ENCODE measurements at regions not wholly inside any gene's neighbourhood (a gene's known extent, or its start where the extent isn't known, plus 50 kb on each side); places are given as distances from the start of the nearest gene placed in this dataset.
"Not testable (repeated sequence)": the region's sequence is repeated elsewhere in the genome, so short reads cannot be mapped to it uniquely, and the experiment has no call there.

GRCh38 chr11:92168936-92169335, 55.7 kb upstream of the FAT3 start:
- Histone ChIP-seq H3K27ac (ENCODE audit: low read depth, low read length) (no peak overlapping the region), H3K27me3 (ENCODE audit: insufficient read depth, low read length) (no peaks in the 10 kb centered on the region), H3K36me3 (ENCODE audit: insufficient read depth, low read length) (no peaks in the 10 kb centered on the region), H3K9me3 (ENCODE audit: control insufficient read depth in 1 of 2, low read length in 2 of 2) (no peaks in the 10 kb centered on the region), H3K4me1 (ENCODE audit: insufficient read depth, low read length) (no peaks in the 10 kb centered on the region), H3K4me3 (ENCODE audit: low read length in 2 of 2) (no peak overlapping the region)
- ChIA-PET POLR2A (ENCODE audit: partially characterized antibody) (no interaction called here), CTCF (ENCODE audit: partially characterized antibody) (no interaction called here)
- intact Hi-C loops (cut with micrococcal nuclease): no loop called here
- H3K4me1 Mint-ChIP-seq: peaks cover 0 to 1% (median 0%) of the 10 kb centered on the region in 4 donors
- peaks cover 0 to 8% (median 3%) of the 10 kb centered on the region in 8 donors for H3K9me3 Mint-ChIP-seq
- DNase-seq: no peak
- H3K36me3 Mint-ChIP-seq: no peaks in the 10 kb centered on the region
- no peak overlapping the region for H3K27ac Mint-ChIP-seq
- no peaks in the 10 kb centered on the region for H3K27me3 Mint-ChIP-seq
- no peak overlapping the region for H3K4me3 Mint-ChIP-seq

- Mint-ChIP-seq H3K4me1 (peaks cover 0 to 1% (median 0%) of the 10 kb centered on the region in 4 donors), H3K27me3 (no peaks in the 10 kb centered on the region), H3K4me3 (no peak overlapping the region), H3K27ac (no peak overlapping the region), H3K9me3 (peaks cover 0 to 8% (median 3%) of the 10 kb centered on the region in 8 donors), H3K36me3 (no peaks in the 10 kb centered on the region)
- intact Hi-C loops (cut with micrococcal nuclease): no loop called here
- no peaks in the 10 kb centered on the region for H3K27me3 ChIP-seq (ENCODE audit: insufficient read depth, low read length)
- no peak overlapping the region for H3K4me3 ChIP-seq (ENCODE audit: low read length in 2 of 2)
- H3K9me3 ChIP-seq (ENCODE audit: control insufficient read depth in 1 of 2, low read length in 2 of 2): no peaks in the 10 kb centered on the region
- no peak for DNase-seq
- no peaks in the 10 kb centered on the region for H3K36me3 ChIP-seq (ENCODE audit: insufficient read depth, low read length)
- CTCF ChIA-PET (ENCODE audit: partially characterized antibody): no interaction called here
- no peak overlapping the region for H3K27ac ChIP-seq (ENCODE audit: low read depth, low read length)
- POLR2A ChIA-PET (ENCODE audit: partially characterized antibody): no interaction called here
- H3K4me1 ChIP-seq (ENCODE audit: insufficient read depth, low read length): no peaks in the 10 kb centered on the region
Observed at GRCh38 chr11:92167571-92167970, 57.0 kb upstream of the FAT3 start.

- peaks cover 0 to 8% (median 3%) of the 10 kb centered on the region in 8 donors for H3K9me3 Mint-ChIP-seq
- H3K4me3 ChIP-seq (ENCODE audit: low read length in 2 of 2): no peak overlapping the region
- no peaks in the 10 kb centered on the region for H3K9me3 ChIP-seq (ENCODE audit: control insufficient read depth in 1 of 2, low read length in 2 of 2)
- ChIA-PET CTCF (ENCODE audit: partially characterized antibody) (no interaction called here), POLR2A (ENCODE audit: partially characterized antibody) (no interaction called here)
- DNase-seq: no peak
- H3K27ac Mint-ChIP-seq: no peak overlapping the region
- H3K4me3 Mint-ChIP-seq: no peak overlapping the region
- no peaks in the 10 kb centered on the region for H3K36me3 Mint-ChIP-seq
- H3K36me3 ChIP-seq (ENCODE audit: insufficient read depth, low read length): no peaks in the 10 kb centered on the region
- H3K4me1 ChIP-seq (ENCODE audit: insufficient read depth, low read length): no peaks in the 10 kb centered on the region
- H3K27ac ChIP-seq (ENCODE audit: low read depth, low read length): no peak overlapping the region
- intact Hi-C loops (cut with micrococcal nuclease): no loop called here
- no peaks in the 10 kb centered on the region for H3K27me3 ChIP-seq (ENCODE audit: insufficient read depth, low read length)
- H3K27me3 Mint-ChIP-seq: no peaks in the 10 kb centered on the region
- H3K4me1 Mint-ChIP-seq: peaks cover 0 to 1% (median 0%) of the 10 kb centered on the region in 4 donors
Observed at GRCh38 chr11:92166335-92166734, 58.3 kb upstream of the FAT3 start.

- H3K27me3 Mint-ChIP-seq: no peaks in the 10 kb centered on the region
- Histone ChIP-seq H3K27ac (ENCODE audit: low read depth, low read length) (no peak overlapping the region), H3K27me3 (ENCODE audit: insufficient read depth, low read length) (no peaks in the 10 kb centered on the region), H3K4me3 (ENCODE audit: low read length in 2 of 2) (no peak overlapping the region), H3K4me1 (ENCODE audit: insufficient read depth, low read length) (no peaks in the 10 kb centered on the region), H3K9me3 (ENCODE audit: control insufficient read depth in 1 of 2, low read length in 2 of 2) (no peaks in the 10 kb centered on the region), H3K36me3 (ENCODE audit: insufficient read depth, low read length) (no peaks in the 10 kb centered on the region)
- H3K36me3 Mint-ChIP-seq: no peaks in the 10 kb centered on the region
- intact Hi-C loops (cut with micrococcal nuclease): no loop called here
- H3K4me3 Mint-ChIP-seq: no peak overlapping the region
- no peak for DNase-seq
- ChIA-PET POLR2A (ENCODE audit: partially characterized antibody) (no interaction called here), CTCF (ENCODE audit: partially characterized antibody) (no interaction called here)
- peaks cover 0 to 12% (median 1%) of the 10 kb centered on the region in 8 donors for H3K9me3 Mint-ChIP-seq
- no peaks in the 10 kb centered on the region for H3K4me1 Mint-ChIP-seq
- H3K27ac Mint-ChIP-seq: no peak overlapping the region
Observed at GRCh38 chr11:92163879-92164278, 60.7 kb upstream of the FAT3 start.

- ChIA-PET POLR2A (ENCODE audit: partially characterized antibody) (no interaction called here), CTCF (ENCODE audit: partially characterized antibody) (no interaction called here)
- Histone ChIP-seq H3K27me3 (ENCODE audit: insufficient read depth, low read length) (no peaks in the 10 kb centered on the region), H3K4me1 (ENCODE audit: insufficient read depth, low read length) (no peaks in the 10 kb centered on the region), H3K27ac (ENCODE audit: low read depth, low read length) (no peak overlapping the region), H3K36me3 (ENCODE audit: insufficient read depth, low read length) (no peaks in the 10 kb centered on the region), H3K4me3 (ENCODE audit: low read length in 2 of 2) (no peak overlapping the region), H3K9me3 (ENCODE audit: control insufficient read depth in 1 of 2, low read length in 2 of 2) (no peaks in the 10 kb centered on the region)
- DNase-seq: no peak
- Mint-ChIP-seq H3K27ac (no peak overlapping the region), H3K4me1 (no peaks in the 10 kb centered on the region), H3K27me3 (no peaks in the 10 kb centered on the region), H3K9me3 (peaks cover 0 to 12% (median 0%) of the 10 kb centered on the region in 8 donors), H3K36me3 (no peaks in the 10 kb centered on the region), H3K4me3 (no peak overlapping the region)
- intact Hi-C loops (cut with micrococcal nuclease): no loop called here
Observed at GRCh38 chr11:92162776-92163175, 61.8 kb upstream of the FAT3 start.

GRCh38 chr11:92159931-92160330, 64.7 kb upstream of the FAT3 start:
- no peak overlapping the region for H3K27ac ChIP-seq (ENCODE audit: low read depth, low read length)
- POLR2A ChIA-PET (ENCODE audit: partially characterized antibody): no interaction called here
- no peaks in the 10 kb centered on the region for H3K36me3 ChIP-seq (ENCODE audit: insufficient read depth, low read length)
- H3K27ac Mint-ChIP-seq: no peak overlapping the region
- H3K4me3 ChIP-seq (ENCODE audit: low read length in 2 of 2): no peak overlapping the region
- H3K27me3 ChIP-seq (ENCODE audit: insufficient read depth, low read length): no peaks in the 10 kb centered on the region
- no peaks in the 10 kb centered on the region for H3K4me1 ChIP-seq (ENCODE audit: insufficient read depth, low read length)
- no peaks in the 10 kb centered on the region for H3K4me1 Mint-ChIP-seq
- CTCF ChIA-PET (ENCODE audit: partially characterized antibody): no interaction called here
- intact Hi-C loops (cut with micrococcal nuclease): no loop called here
- peaks cover 0 to 22% (median 5%) of the 10 kb centered on the region in 8 donors for H3K9me3 Mint-ChIP-seq
- no peaks in the 10 kb centered on the region for H3K27me3 Mint-ChIP-seq
- H3K9me3 ChIP-seq (ENCODE audit: control insufficient read depth in 1 of 2, low read length in 2 of 2): no peaks in the 10 kb centered on the region
- H3K36me3 Mint-ChIP-seq: no peaks in the 10 kb centered on the region
- H3K4me3 Mint-ChIP-seq: no peak overlapping the region
- DNase-seq: no peak

- H3K4me1 Mint-ChIP-seq; H3K4me3 Mint-ChIP-seq; H3K27ac ChIP-seq (ENCODE audit: low read depth, low read length); H3K4me3 ChIP-seq (ENCODE audit: low read length in 2 of 2); H3K36me3 Mint-ChIP-seq; CTCF ChIA-PET (ENCODE audit: partially characterized antibody); DNase-seq; H3K9me3 ChIP-seq (ENCODE audit: control insufficient read depth in 1 of 2, low read length in 2 of 2); H3K4me1 ChIP-seq (ENCODE audit: insufficient read depth, low read length); POLR2A ChIA-PET (ENCODE audit: partially characterized antibody); H3K27me3 ChIP-seq (ENCODE audit: insufficient read depth, low read length); H3K27ac Mint-ChIP-seq; intact Hi-C loops (cut with micrococcal nuclease); H3K36me3 ChIP-seq (ENCODE audit: insufficient read depth, low read length); H3K27me3 Mint-ChIP-seq: not testable (repeated sequence)
- peaks cover 0 to 22% (median 6%) of the 10 kb centered on the region in 8 donors for H3K9me3 Mint-ChIP-seq
Observed at GRCh38 chr11:92157390-92157789, 67.2 kb upstream of the FAT3 start.

GRCh38 chr11:92154611-92155010, 70.0 kb upstream of the FAT3 start:
- no peaks in the 10 kb centered on the region for H3K4me1 ChIP-seq (ENCODE audit: insufficient read depth, low read length)
- no peaks in the 10 kb centered on the region for H3K9me3 ChIP-seq (ENCODE audit: control insufficient read depth in 1 of 2, low read length in 2 of 2)
- H3K27ac ChIP-seq (ENCODE audit: low read depth, low read length): no peak overlapping the region
- no peaks in the 10 kb centered on the region for H3K27me3 Mint-ChIP-seq
- DNase-seq: no peak
- intact Hi-C loops (cut with micrococcal nuclease): no loop called here
- H3K36me3 ChIP-seq (ENCODE audit: insufficient read depth, low read length): no peaks in the 10 kb centered on the region
- H3K4me3 Mint-ChIP-seq: no peak overlapping the region
- no peak overlapping the region for H3K4me3 ChIP-seq (ENCODE audit: low read length in 2 of 2)
- H3K27me3 ChIP-seq (ENCODE audit: insufficient read depth, low read length): no peaks in the 10 kb centered on the region
- H3K9me3 Mint-ChIP-seq: peaks cover 0 to 10% (median 8%) of the 10 kb centered on the region in 8 donors
- H3K36me3 Mint-ChIP-seq: no peaks in the 10 kb centered on the region
- H3K4me1 Mint-ChIP-seq: no peaks in the 10 kb centered on the region
- ChIA-PET POLR2A (ENCODE audit: partially characterized antibody) (no interaction called here), CTCF (ENCODE audit: partially characterized antibody) (no interaction called here)
- no peak overlapping the region for H3K27ac Mint-ChIP-seq
